ENCODE measurements at regions not wholly inside any gene's neighbourhood (a gene's known extent, or its start where the extent isn't known, plus 50 kb on each side); places are given as distances from the start of the nearest gene placed in this dataset.
"Not testable (repeated sequence)": the region's sequence is repeated elsewhere in the genome, so short reads cannot be mapped to it uniquely, and the experiment has no call there.

DNA sequence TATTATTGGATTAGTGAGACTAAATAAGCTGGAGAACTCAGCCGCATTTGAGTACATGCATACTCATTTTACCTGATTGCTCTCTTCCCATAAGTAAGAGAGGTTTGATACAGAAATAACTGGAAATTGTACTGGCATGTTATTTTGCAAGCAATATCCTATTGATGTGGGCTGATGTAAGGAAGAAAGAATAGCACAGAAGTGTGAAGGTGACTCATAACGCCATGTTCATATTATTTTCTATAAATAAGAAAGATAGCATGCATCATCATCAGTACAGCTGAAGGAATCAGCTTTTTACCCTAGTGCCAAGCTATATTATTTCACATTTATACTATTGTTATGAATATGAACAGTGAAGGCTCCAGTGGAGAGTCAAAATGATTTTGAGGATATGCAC, 138.3 kb upstream of the FAM47A start:
- H3K27ac ChIP-seq = no peak overlapping the region
- intact Hi-C loops (cut with DNase I; ENCODE audit: low total_unique reads) = no loop called here
- TF ChIP-seq, protein P1, sequence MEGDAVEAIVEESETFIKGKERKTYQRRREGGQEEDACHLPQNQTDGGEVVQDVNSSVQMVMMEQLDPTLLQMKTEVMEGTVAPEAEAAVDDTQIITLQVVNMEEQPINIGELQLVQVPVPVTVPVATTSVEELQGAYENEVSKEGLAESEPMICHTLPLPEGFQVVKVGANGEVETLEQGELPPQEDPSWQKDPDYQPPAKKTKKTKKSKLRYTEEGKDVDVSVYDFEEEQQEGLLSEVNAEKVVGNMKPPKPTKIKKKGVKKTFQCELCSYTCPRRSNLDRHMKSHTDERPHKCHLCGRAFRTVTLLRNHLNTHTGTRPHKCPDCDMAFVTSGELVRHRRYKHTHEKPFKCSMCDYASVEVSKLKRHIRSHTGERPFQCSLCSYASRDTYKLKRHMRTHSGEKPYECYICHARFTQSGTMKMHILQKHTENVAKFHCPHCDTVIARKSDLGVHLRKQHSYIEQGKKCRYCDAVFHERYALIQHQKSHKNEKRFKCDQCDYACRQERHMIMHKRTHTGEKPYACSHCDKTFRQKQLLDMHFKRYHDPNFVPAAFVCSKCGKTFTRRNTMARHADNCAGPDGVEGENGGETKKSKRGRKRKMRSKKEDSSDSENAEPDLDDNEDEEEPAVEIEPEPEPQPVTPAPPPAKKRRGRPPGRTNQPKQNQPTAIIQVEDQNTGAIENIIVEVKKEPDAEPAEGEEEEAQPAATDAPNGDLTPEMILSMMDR (IDR thresholded peaks at IDR 0.05 in 8 of 11, conservative IDR thresholded peaks at IDR 0.05 in 3 of 11) = no peak
- TF ChIP-seq POLR2A (IDR thresholded peaks at IDR 0.05) (no peak), POLR2AphosphoS5 (IDR thresholded peaks at IDR 0.05) (no peak)
- WGBS, 5 donors = 82 to 89% (median 83%) methylated on average over 2 of the region's 2 CpGs
- H3K4me3 ChIP-seq = no peak overlapping the region
- no peaks in the 10 kb centered on the region for H3K9me3 ChIP-seq
- no peaks in the 10 kb centered on the region for H3K36me3 ChIP-seq
- no peaks in the 10 kb centered on the region for H3K27me3 ChIP-seq (replicated peaks in 1 of 7)
- H3K4me1 ChIP-seq = no peaks in the 10 kb centered on the region
- DNase-seq = no peak

DNA sequence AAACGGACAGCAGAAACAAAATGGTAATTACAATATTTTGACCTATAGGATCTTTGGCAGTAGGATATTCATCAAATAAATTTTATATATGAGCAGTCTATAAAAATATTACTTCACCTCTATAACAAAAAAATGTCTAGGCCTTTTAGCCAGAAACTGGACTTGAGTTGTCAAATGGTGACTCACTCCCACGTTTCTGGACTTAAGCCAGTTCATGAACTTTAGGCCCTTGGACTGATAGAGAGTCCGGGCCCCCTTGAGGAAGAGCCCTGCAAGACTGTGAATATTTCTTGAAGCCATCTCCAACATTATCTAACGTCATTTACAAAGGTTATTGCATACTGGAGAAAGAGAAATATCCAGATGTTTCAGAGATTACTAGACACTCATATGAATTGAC, 106.8 kb upstream of the FAM47A start:
- no peak for DNase-seq
- H3K27me3 ChIP-seq (replicated peaks in 1 of 7) = no peaks in the 10 kb centered on the region
- H3K36me3 ChIP-seq = no peaks in the 10 kb centered on the region
- H3K27ac ChIP-seq = no peak overlapping the region
- TF ChIP-seq, protein P1 (IDR thresholded peaks at IDR 0.05 in 8 of 11, conservative IDR thresholded peaks at IDR 0.05 in 3 of 11) = no peak
- TF ChIP-seq POLR2AphosphoS5 (IDR thresholded peaks at IDR 0.05) = no peak
- no peak for TF ChIP-seq POLR2A (IDR thresholded peaks at IDR 0.05)
- no peak overlapping the region for H3K4me3 ChIP-seq
- H3K4me1 ChIP-seq = no peaks in the 10 kb centered on the region
- intact Hi-C loops (cut with DNase I; ENCODE audit: low total_unique reads) = no loop called here
- H3K9me3 ChIP-seq = no peaks in the 10 kb centered on the region
- WGBS, 5 donors = 50 to 76% (median 66%) methylated on average over 4 of the region's 4 CpGs

DNA sequence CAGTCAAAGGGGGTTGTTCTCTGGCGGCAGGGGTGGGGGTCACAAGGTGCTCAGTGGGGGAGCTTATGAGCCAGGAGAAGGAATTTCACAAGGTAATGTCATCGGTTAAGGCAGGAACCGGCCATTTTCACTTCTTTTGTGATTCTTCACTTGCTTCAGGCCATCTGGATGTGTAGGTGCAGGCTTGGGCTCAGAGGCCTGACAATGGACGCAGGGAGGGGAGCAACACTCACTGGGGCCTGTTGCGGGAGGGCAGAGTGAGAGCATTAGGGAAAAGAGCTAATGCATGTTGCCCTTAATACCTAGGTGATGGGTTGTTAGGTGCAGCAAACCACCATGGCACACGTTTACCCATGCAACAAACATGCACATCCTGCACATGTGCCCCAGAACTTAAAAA, 98.0 kb upstream of the FAM47A start:
- WGBS, 5 donors = 59 to 91% (median 70%) methylated on average over 6 of the region's 6 CpGs
- H3K9me3 ChIP-seq; H3K4me3 ChIP-seq; H3K4me1 ChIP-seq; intact Hi-C loops (cut with DNase I; ENCODE audit: low total_unique reads); H3K27ac ChIP-seq; DNase-seq; H3K36me3 ChIP-seq; H3K27me3 ChIP-seq (replicated peaks in 1 of 7): not testable (repeated sequence)

DNA sequence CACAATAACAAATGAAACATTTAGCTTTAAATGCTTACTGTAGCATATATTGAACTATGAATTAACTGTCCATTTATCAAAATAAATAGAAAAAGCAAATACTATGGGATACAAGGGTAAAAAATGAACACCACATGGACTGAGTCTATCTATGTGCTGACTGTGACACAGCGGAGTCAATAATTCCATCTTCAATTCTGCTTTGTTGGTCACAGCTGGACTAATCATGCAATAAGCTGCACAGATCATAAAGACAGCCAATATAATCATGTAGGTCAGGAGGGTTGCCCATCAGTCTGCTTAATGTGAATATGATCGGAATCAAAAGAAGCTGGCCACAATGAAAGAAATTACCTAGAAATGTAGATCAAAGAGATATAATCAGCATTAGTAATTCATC, 95.7 kb upstream of the FAM47A start:
- no peak overlapping the region for H3K27ac ChIP-seq
- no peak for DNase-seq
- H3K4me3 ChIP-seq = no peak overlapping the region
- 87 to 96% (median 90%) methylated on average over 2 of the region's 2 CpGs for WGBS, 5 donors
- TF ChIP-seq POLR2AphosphoS5 (IDR thresholded peaks at IDR 0.05) = no peak
- TF ChIP-seq, protein P1 (IDR thresholded peaks at IDR 0.05 in 8 of 11, conservative IDR thresholded peaks at IDR 0.05 in 3 of 11) = no peak
- intact Hi-C loops (cut with DNase I; ENCODE audit: low total_unique reads) = no loop called here
- H3K4me1 ChIP-seq = no peaks in the 10 kb centered on the region
- H3K27me3 ChIP-seq (replicated peaks in 1 of 7) = no peaks in the 10 kb centered on the region
- peaks cover 0 to 8% (median 0%) of the 10 kb centered on the region in 8 donors for H3K9me3 ChIP-seq
- no peaks in the 10 kb centered on the region for H3K36me3 ChIP-seq

DNA sequence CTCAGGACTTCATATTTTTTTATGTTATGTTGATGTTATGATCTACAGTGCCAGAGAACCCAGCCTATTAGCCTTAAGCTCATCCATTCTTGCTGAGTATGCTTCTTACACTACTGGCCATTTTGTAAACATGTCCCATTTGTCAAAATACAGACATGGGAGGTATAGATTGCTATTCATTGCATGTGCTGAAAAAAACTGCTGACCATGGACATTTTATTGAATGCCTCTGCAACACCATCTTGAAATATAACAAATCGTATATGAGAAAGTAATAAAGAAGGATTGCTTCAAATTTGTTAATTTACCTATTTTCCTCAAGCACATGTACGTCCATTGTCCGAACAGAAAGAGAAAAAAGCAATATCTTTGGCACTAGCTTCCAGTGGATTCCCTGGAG, 91.5 kb upstream of the FAM47A start:
- Histone ChIP-seq H3K9me3 (peaks cover 0 to 13% (median 0%) of the 10 kb centered on the region in 8 donors), H3K27ac (no peak overlapping the region), H3K36me3 (no peaks in the 10 kb centered on the region), H3K27me3 (replicated peaks in 1 of 7) (no peaks in the 10 kb centered on the region), H3K4me3 (no peak overlapping the region), H3K4me1 (no peaks in the 10 kb centered on the region)
- no peak for DNase-seq
- TF ChIP-seq, protein P1 (IDR thresholded peaks at IDR 0.05 in 8 of 11, conservative IDR thresholded peaks at IDR 0.05 in 3 of 11) = no peak
- TF ChIP-seq POLR2AphosphoS5 (IDR thresholded peaks at IDR 0.05) (no peak), POLR2A (IDR thresholded peaks at IDR 0.05) (no peak)
- intact Hi-C loops (cut with DNase I; ENCODE audit: low total_unique reads) = no loop called here
- 50 to 94% (median 73%) methylated on average over 2 to 3 of the region's 3 CpGs for WGBS, 5 donors

Measured in spleen (tissue), 11 donors.